A549 (cell line): ENCODE measurements at regions not wholly inside any gene's neighbourhood (a gene's known extent, or its start where the extent isn't known, plus 50 kb on each side); places are given as distances from the start of the nearest gene placed in this dataset.

Experiments
- CHD2 ChIP-seq: fragments of 150-350 bp; IDR thresholded peaks from 2 replicates; pipeline ENCODE4 v1.6.1; 2014; ENCODE audit warnings: low read length; ENCODE audit not compliant: partially characterized antibody
- CHD4 ChIP-seq: fragments of 200-600 bp; sonication (generic); IDR thresholded peaks from 2 replicates; pipeline ENCODE4 v1.6.1; 2016; ENCODE audit warnings: antibody characterized with exemption, mild to moderate bottlenecking, borderline replicate concordance
- CTCF ChIP-seq: fragments of >200 bp; sonication (Bioruptor Twin); formaldehyde crosslinking; IDR thresholded peaks from 3 replicates; pipeline ENCODE4 v1.5.1; 2016
- E2F6 ChIP-seq: IDR thresholded peaks from 2 replicates; pipeline ENCODE4 v1.6.1; 2012; ENCODE audit warnings: low read depth, borderline replicate concordance
- EP300 ChIP-seq, 2 experiments: fragments of >200 bp; sonication (Bioruptor Twin); formaldehyde crosslinking; IDR thresholded peaks; 2 replicates in 1 of 2; 3 replicates in 1 of 2; pipeline ENCODE4 v1.6.1; 2016 to 2017
- KDM5A ChIP-seq: fragments of 200-600 bp; sonication (generic); IDR thresholded peaks from 2 replicates; pipeline ENCODE4 v1.6.1; 2016; ENCODE audit warnings: antibody characterized with exemption, mild to moderate bottlenecking
- POLR2A ChIP-seq: IDR thresholded peaks from 2 replicates; pipeline ENCODE4 v1.6.1; 2012; ENCODE audit warnings: mild to moderate bottlenecking, low read length
- POLR2AphosphoS2 ChIP-seq: conservative IDR thresholded peaks from 2 replicates; pipeline ENCODE4 v1.6.1; 2012; ENCODE audit warnings: low read length, improper control_type of control experiment, inconsistent platforms
- SMC3 ChIP-seq: fragments of >200 bp; sonication (Bioruptor Twin); formaldehyde crosslinking; IDR thresholded peaks from 3 replicates; pipeline ENCODE4 v1.6.1; 2018; ENCODE audit warnings: inconsistent platforms
- TF ChIP-seq, protein P1 (sequence below): IDR thresholded peaks from 2 replicates; pipeline ENCODE4 v1.6.1; 2012

DNA sequence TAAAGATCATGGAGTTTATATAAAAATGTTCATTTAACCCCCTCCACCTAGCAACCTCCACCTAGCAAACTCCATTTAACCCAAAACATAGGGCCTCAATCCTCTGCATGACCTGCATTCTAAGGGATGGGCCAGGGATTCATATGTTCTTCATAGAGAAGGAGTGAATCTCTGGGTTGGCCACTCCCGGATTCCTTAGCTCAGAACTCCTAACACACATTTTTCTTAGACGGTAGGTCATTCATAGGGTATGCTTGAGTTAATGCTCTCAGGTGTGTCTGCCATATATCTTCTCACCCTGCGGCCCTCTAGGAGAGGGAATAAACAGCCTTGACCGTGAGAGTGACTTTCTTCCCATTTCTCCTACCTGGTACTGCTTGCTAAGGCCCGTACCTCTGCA, 102.0 kb upstream of the IGSF10 start:
- TF ChIP-seq CTCF (no peak), SMC3 (no peak), CHD2 (no peak), POLR2AphosphoS2 (no peak), KDM5A (no peak), CHD4 (no peak), POLR2A (no peak), E2F6 (no peak), EP300 (IDR thresholded peaks at IDR 0.05) (no peak)
- TF ChIP-seq, protein P1, sequence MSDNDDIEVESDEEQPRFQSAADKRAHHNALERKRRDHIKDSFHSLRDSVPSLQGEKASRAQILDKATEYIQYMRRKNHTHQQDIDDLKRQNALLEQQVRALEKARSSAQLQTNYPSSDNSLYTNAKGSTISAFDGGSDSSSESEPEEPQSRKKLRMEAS: no peak
